GM19351 (cell line): ENCODE measurements at regions not wholly inside any gene's neighbourhood (a gene's known extent, or its start where the extent isn't known, plus 50 kb on each side); places are given as distances from the start of the nearest gene placed in this dataset.

ENCODE experiments used
- ATAC-seq: cut with Tn5 transposase; IDR thresholded peaks from one replicate; pipeline ENCODE4 v1.9.1; 2021; ENCODE audit warnings: mild to moderate bottlenecking, moderate library complexity; ENCODE audit not compliant: unreplicated experiment

- no peak for ATAC-seq
These were observed 113.2 kb upstream of the EEA1 start for GRCh38 chr12:93042283-93042682.

DNA sequence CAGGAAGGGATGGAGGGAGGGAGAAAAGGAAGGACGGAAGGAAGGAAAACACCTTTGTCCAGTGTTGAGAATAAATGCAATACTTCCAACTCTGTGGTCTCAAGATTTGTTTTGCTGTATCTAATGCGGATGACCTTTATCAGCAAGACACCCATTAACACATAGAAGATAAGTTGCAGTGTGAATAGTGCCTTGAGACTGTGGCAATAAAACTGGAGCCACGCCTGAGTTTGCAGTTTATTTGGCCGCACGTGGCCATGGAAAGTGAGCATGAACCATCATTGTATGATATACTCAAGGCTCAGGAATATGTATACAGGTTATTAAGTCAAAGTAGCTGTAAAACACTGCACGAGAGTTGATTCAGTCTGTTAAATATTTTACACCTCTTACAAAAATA, 113.6 kb upstream of the EEA1 start:
- no peak for ATAC-seq

DNA sequence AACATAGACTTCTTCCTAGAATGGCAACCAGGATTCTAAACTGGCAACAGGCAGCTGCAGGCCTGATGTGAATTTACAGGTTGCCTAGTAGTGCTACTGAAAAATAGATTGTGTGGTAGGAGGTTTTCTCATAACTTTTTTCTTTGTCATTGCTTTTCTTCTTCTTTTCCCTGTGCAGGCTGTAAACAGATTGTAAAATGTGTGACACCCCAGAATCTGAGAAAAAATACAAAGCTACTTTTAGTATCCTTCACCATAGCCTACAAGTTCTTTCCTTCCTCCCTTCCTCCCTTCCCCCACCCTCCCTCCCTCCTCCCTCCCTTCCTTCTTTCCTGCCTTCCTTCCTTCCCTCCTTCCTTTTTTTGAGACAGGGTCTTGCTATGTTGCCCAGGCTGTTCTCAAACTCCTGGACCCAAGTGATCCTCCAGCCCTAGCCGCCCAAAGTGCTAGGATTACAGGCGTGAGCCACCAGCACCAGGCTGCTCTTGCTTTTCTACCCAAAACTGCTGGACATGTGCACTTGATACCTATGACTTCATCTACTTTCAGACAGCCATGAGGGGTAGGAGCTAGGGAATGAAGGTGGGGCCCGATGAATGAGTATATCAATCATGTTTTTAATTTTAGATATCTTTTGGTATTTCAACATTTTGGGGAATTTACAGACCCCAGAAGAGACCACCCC, 114.2 kb upstream of the EEA1 start:
- no peak for ATAC-seq

- ATAC-seq = no peak
These were observed 114.7 kb upstream of the EEA1 start for GRCh38 chr12:93043877-93044209.

DNA sequence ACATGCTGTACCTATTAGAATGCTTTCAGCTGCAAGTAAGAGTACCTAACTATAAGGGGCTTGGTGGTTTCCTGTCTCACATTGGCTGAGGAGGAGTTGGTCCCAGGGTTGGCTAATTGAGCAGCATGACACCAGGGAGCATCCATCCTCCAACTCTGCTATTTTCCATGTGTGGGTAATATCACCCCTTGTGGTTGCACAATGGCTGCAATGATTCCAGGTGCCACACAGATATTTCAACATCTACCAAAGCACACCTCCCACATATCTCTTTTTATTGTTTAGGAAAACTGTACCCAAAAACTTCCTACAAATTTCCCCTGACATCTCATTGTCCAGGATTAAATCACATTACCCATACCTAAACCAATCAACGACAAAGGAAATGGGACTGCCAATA, 118.0 kb upstream of the EEA1 start:
- no peak for ATAC-seq

DNA sequence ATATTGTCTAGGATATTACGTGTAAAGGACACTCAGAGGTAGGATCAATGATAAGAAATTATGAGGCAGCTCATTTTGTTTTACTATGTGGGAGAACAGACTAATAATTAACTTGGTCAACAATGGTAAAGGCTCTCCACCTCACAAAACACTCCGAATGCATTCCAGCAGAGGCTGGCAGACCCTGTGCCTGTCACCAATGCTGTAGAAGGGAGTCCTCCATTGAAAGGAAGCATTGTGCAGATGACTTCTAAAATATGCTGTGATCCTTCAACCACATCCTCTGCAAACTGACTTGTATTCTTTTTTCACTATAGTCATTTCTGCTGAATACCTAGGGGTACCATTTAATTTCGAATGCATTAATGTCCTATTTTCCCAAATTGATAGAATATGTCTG, 119.6 kb upstream of the EEA1 start:
- no peak for ATAC-seq

DNA sequence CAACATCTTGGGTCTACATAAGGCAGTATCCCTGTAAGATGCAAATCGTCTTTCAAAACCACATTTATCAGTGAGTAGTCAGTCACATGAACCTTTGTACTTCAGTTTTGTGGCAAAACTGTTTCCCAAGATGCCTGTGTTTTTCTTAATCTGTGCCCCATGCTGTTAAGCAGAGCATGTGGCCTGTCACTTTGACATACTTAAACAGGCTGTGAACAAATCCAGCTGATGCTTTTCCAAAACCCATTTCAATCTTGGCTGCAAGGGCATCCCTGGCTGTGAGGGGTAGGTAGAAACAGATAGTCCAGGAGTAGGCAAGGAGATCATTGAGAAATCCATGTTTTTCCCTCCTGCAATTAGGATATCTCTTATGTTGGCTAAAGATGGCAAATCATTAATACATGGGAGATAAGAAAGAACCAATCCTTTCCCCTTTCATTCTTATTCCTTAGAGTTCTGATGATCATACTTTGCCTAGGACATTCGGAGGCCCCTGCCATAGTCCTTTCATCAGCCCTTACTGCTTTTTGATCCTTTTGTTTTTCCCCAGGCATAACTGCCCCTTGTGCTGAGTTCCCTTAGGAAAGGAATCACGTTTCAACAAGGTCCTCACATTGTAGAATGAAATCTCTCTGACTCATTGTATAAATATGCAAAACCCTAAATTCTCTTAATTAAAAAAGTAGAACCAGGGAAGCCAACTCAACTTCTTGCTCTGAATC, 121.1 kb upstream of the EEA1 start:
- ATAC-seq = no peak

DNA sequence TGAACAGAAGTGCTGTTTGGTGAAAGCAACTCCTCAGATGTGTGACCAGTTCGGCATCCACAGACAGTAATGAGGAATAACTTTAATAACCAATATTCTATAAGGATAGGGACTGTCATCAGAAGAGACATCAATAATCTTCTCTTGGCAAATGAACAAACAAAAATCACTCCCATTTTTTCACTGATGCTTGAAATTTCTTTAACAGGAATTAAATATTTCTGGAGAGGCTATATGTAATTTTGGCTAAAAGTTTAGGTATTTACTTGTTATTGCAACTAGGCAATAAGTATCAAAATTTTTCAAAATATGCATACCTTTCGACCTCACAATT, 121.6 kb upstream of the EEA1 start:
- no peak for ATAC-seq

- ATAC-seq = no peak
These were observed 124.9 kb upstream of the EEA1 start for GRCh38 chr12:93054021-93054420.

- ATAC-seq = no peak
These were observed 126.1 kb upstream of the EEA1 start for GRCh38 chr12:93055221-93055620.

DNA sequence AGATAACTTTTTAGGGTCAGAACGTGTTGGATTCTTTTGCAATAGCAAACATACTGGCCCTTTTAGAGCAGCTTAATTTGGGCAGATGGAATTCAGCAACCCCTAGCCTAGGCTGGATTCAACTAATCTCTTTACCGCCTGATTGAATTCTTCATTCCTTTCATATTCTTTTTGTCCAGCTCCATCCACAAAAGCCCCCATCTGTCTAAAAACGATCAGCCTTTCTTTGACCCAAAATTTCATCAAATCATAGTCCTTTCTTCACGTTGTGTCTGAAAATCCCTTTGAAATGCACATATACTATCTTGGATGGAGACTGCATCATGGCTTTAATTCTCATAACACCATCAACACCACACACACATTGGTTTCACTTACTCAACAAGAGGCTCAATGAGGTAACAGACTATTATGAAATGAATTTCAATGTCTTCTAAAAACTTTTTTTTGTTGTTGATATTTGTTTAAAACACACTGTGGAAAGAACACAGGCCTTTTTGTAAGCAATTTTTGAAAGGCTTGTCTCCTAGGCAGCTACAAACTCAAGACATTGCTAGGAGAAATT, 128.0 kb upstream of the EEA1 start:
- no peak for ATAC-seq

DNA sequence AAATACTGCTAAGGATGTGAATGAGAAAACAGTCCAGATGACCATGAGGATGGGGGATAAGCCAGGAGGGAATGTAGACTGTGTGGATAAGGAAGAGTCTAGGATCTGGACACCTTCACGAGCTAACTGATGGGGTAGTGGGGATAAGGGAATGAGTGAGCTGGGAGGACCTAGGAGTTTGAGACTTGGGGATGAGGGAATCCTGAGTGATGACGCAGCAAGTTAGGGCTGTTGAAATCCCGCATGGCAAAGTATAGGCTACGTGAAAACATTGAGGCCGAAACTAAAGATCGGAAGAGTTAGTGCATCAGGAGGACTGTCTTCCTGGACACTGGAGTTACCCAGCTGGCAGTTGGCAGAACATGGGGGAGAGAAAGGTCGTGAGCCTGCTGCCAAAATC, 129.2 kb upstream of the EEA1 start:
- ATAC-seq = no peak

- no peak for ATAC-seq
These were observed 130.2 kb upstream of the EEA1 start for GRCh38 chr12:93059288-93059687.

DNA sequence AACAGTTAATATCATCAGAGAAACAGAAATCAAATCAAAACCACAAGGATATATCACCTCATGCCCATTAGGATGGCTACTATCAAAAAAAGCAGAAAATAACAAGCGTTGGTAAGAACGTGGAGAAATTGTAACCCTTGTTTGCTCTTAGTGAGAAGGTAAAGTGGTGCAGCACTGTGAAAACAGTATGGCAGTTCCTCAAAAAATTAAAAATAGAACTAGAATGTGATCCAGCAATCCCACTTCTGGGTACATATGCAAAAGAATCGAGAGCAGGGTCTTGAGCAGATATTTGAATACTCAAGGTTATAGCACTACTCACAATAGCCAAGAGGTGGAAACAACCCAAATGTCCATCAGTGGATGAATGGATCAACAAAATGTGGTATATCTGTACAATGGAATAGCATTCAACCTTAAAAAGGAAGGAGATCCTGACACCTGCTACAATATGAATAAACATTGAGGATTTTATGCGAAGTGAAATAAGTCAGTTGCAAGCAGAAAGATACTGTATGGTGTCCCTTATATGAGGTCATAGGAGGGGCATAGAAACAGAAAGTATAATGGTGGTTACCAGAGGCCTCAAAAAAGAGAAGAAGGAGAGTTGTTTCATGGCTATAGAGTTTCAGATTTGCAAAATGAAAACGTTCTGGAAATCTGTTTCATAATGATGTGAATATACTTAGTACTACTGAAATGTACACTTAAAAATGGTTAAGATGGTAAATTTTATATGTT, 131.0 kb upstream of the EEA1 start:
- ATAC-seq = peak; percentile 99

DNA sequence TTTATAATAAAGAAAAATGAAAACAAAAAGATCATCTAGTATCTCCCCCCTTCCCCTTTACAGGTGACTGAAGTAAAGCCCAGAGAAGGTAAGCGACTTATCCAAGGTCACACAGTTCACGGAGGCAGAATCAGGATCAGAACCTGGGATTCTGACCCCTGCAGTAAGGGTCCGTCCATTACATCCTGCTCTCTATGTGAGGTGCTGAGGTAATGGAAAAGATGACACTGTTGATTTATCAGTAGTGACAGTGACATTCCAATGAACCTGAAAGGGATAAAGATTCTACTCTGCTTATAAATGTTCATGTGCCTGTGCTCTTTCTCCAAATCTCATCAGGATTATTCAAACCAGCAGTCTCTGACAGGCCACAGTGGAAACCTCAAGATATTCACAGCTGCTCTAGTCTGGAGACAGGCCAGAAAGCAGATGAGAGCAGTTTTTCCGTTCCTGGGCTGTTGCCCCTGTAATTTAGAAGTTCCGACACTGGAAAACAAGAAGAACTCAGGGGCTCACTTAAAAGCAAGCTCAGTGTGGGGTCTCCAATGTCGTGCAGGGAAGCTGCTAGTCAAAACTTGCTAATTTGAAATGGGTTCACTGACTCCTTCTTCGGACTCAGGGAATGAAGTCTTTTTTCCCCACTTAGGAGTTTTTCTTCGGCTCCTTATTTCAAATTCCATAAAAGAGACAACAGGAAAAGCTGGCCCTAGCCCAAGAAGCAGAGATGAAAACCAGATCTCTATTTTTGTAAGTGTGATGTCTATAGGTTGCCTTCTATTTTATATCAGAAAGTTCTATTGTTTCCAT, 131.8 kb upstream of the EEA1 start:
- peak; percentile 35 for ATAC-seq

DNA sequence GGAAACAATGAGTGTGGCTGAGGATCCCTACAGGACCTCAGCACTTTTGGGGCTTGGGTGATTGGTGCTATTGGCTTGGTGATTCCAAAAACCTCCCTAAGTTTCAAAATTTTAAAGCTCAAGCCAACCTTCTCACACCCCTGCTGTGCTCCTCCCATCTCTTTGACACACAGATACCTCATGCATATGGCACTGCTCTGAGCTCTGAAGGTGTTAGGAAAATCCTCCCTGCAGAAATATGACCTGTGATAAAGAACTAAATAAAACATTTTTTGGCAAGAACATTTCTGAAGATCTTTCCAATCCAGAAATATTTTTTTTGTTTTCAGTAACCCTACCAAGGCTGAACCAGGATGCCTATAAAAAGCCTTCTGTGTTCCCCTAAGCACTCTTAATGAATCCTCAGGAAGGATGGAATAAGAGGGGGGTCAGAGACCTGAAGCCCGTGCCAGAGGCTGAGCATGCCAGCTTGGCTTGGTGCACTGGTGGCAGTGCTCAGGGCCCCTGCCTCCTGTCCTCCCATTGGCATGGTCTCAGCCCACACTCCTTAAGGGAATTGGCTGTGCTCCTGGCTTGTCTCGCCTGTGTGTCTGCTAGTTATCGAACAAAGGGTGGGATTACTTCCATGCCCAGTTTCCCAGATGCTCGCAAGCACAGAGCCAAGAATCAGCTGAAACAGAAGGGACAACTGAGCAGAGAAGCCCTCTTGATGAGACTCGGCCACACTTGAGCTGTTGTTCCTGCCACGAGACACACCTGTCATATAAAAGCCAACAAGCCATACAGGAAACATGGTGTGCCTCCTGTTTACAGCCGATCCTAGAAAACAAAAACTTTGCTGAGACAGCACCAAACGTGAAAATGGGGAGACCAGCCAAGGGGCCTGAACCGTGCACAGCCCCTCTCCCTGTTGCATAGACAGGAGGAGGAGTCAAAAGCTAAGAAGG, 132.7 kb upstream of the EEA1 start:
- ATAC-seq = no peak

DNA sequence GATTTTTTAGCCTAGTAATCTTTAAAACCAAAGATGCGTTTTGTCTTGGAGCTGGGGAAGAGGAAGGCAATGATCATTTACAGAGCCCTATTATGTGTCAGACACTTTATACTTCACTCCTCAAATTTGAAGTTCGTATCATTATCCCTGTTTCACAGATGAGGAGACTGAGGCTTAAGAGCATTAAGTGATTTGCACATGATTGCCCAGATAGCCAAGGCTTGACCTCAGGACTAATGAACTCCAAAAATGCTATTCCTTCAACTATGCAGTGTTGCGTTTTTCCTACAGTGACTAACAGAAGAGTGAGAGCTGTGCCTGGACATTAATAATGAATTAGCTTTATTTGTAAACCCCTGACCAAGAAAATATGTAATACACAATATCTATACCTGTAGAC, 136.8 kb upstream of the EEA1 start:
- no peak for ATAC-seq

- ATAC-seq = no peak
These were observed 143.2 kb upstream of the EEA1 start for GRCh38 chr12:93072340-93072739.

- ATAC-seq = no peak
These were observed 144.2 kb upstream of the EEA1 start for GRCh38 chr12:93073324-93073723.

DNA sequence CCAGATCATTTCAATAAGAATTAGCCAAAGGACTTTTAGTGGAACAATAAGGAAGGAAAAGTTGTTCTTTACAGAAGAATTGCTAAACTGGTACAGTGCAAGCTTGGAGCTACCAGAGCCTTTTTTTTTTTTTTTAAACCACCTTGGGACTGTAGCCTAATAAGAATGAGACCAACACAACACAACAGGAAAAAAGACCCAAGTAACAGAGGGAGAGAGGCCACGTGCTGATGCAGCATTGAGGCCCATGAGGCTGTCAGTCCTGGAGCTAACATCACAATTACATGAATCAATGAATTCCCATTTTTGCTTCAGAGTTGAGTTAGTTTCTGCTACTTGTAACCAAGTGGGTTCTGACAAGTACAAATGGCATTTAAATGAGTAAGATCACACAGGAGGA, 149.0 kb upstream of the EEA1 start:
- no peak for ATAC-seq
